HCT116 (cell line): ENCODE measurements at regions not wholly inside any gene's neighbourhood (a gene's known extent, or its start where the extent isn't known, plus 50 kb on each side); places are given as distances from the start of the nearest gene placed in this dataset.

Experiments used
- ATAC-seq: fragments of 200-7000 bp; cut with Tn5 transposase; 2 replicates; pipeline ENCODE4 v1.9.1; 2020; ENCODE audit warnings: mild to moderate bottlenecking, moderate library complexity
- BruUV-seq: library from RNA; stranded (reverse); fragments of 400-500 nt; replicated peaks from 2 replicates; lab custom pipeline; 2021; lab: Mats Ljungman, UMichigan
- CTCF ChIA-PET: fragments of 300-600 bp; sonication (Branson Sonifier 250); formaldehyde crosslinking; loops from one replicate; lab custom pipeline; 2021; ENCODE audit warnings: antibody characterized with exemption; lab: Charles Lee
- POLR2A ChIA-PET: fragments of 300-600, 350-600 bp; sonication (Branson Sonifier 250); formaldehyde crosslinking; loops from one replicate; lab custom pipeline; 2021; ENCODE audit warnings: antibody characterized with exemption; lab: Charles Lee
- RAD21 ChIA-PET, 2 experiments: fragments of 300-600 bp; sonication (Branson Sonifier 250); formaldehyde crosslinking; loops; one replicate each; lab custom pipeline; 2023; ENCODE audit warnings: low total read pairs in 2 of 2; ENCODE audit not compliant: uncharacterized antibody in 2 of 2, unreplicated experiment in 2 of 2, low non-redundant PET in 1 of 2; lab: Charles Lee
- DNase-seq: peaks from one replicate; pipeline ENCODE4 v3.0.0-alpha.2; 2010; ENCODE audit warnings: low read depth, low spot score
- H2AFZ ChIP-seq: fragments of 200-600 bp; shearing (Covaris generic), sonication (generic); 2 replicates; pipeline ENCODE4 v1.6.1; 2017; ENCODE audit warnings: low read depth, mixed run types, mixed read lengths, antibody characterized with exemption, low read length; ENCODE audit not compliant: poor library complexity, severe bottlenecking
- H3K27ac ChIP-seq: 2 replicates; pipeline ENCODE4 v1.5.1; 2012; ENCODE audit warnings: low read depth, low read length
- H3K27me3 ChIP-seq: fragments of 200-600 bp; sonication (generic); 2 replicates; pipeline ENCODE4 v1.6.1; 2016; ENCODE audit warnings: mixed run types, low read length, mixed read lengths; ENCODE audit not compliant: insufficient read depth
- H3K36me3 ChIP-seq, 2 experiments: fragments of 200-500 bp in 1 of 2; fragments of 200-600 bp in 1 of 2; sonication (Bioruptor generic) in 1 of 2; sonication (generic) in 1 of 2; 2 replicates each; pipeline versions ENCODE4 v1.5.1 to v1.6.1; 2014 to 2016; ENCODE audit warnings: low read length in 2 of 2, inconsistent platforms in 1 of 2, mixed read lengths in 1 of 2, mixed run types in 1 of 2; ENCODE audit not compliant: insufficient read depth in 2 of 2, control insufficient read depth in 1 of 2
- H3K4me1 ChIP-seq, 2 experiments: fragments of 200-600 bp in 1 of 2; sonication (generic) in 1 of 2; 2 replicates each; pipeline versions ENCODE4 v1.5.1 to v1.6.1; 2012 to 2017; ENCODE audit warnings: low read length in 2 of 2, inconsistent platforms in 1 of 2, mild to moderate bottlenecking in 1 of 2, mixed read lengths in 1 of 2, mixed run types in 1 of 2, moderate library complexity in 1 of 2; ENCODE audit not compliant: insufficient read depth in 2 of 2, control insufficient read depth in 1 of 2
- H3K4me2 ChIP-seq: fragments of 200-600 bp; sonication (generic); 2 replicates; pipeline ENCODE4 v1.6.1; 2017; ENCODE audit warnings: mixed run types, low read length, mixed read lengths
- H3K4me3 ChIP-seq, 2 experiments: fragments of 200-600 bp in 1 of 2; sonication (generic) in 1 of 2; replicated peaks in 1 of 2; 2 replicates each; pipeline ENCODE4 v1.5.1; 2011 to 2016; ENCODE audit warnings: low read length in 2 of 2, control low read depth in 1 of 2, low read depth in 1 of 2, mild to moderate bottlenecking in 1 of 2, mixed read lengths in 1 of 2, mixed run types in 1 of 2
- H3K79me2 ChIP-seq: fragments of 200-600 bp; sonication (generic); 2 replicates; pipeline ENCODE4 v1.6.1; 2017; ENCODE audit warnings: mild to moderate bottlenecking, mixed run types, low read length, moderate library complexity, mixed read lengths; ENCODE audit not compliant: insufficient read depth
- H3K9ac ChIP-seq: fragments of 200-600 bp; sonication (generic); 2 replicates; pipeline ENCODE4 v1.6.1; 2016; ENCODE audit warnings: low read length, mixed read lengths
- H3K9me2 ChIP-seq: fragments of 200-600 bp; sonication (generic), shearing (Covaris generic); 2 replicates; pipeline ENCODE4 v1.6.1; 2017; ENCODE audit warnings: mixed run types, mild to moderate bottlenecking, moderate library complexity; ENCODE audit not compliant: insufficient read depth
- H3K9me3 ChIP-seq, 2 experiments: fragments of 200-500 bp in 1 of 2; fragments of 200-600 bp in 1 of 2; sonication (Bioruptor generic) in 1 of 2; sonication (generic) in 1 of 2; 2 replicates each; pipeline ENCODE4 v1.6.1; 2014 to 2017; ENCODE audit warnings: low read length in 2 of 2, mixed read lengths in 2 of 2, inconsistent platforms in 1 of 2, low read depth in 1 of 2, mild to moderate bottlenecking in 1 of 2, mixed run types in 1 of 2, moderate library complexity in 1 of 2; ENCODE audit not compliant: control insufficient read depth in 1 of 2, insufficient read depth in 1 of 2
- H4K20me1 ChIP-seq: fragments of 200-600 bp; sonication (generic), shearing (Covaris generic); 2 replicates; pipeline ENCODE4 v1.6.1; 2017; ENCODE audit warnings: mixed run types, mild to moderate bottlenecking, moderate library complexity; ENCODE audit not compliant: insufficient read depth
- CBX3 ChIP-seq: IDR thresholded peaks from 2 replicates; pipeline ENCODE4 v1.6.1; 2012; ENCODE audit warnings: low read depth
- EZH2 ChIP-seq: fragments of 200-600 bp; sonication (generic); IDR thresholded peaks from 2 replicates; pipeline ENCODE4 v1.6.1; 2017; ENCODE audit warnings: antibody characterized with exemption, mixed run types
- EZH2phosphoT487 ChIP-seq: fragments of 200-600 bp; IDR thresholded peaks from 2 replicates; pipeline ENCODE4 v1.6.1; 2018; ENCODE audit warnings: antibody characterized with exemption, borderline replicate concordance
- JUND ChIP-seq: IDR thresholded peaks from 2 replicates; pipeline ENCODE4 v1.6.1; 2012
- POLR2A ChIP-seq: IDR thresholded peaks from 2 replicates; pipeline ENCODE4 v1.7.0; 2011; ENCODE audit warnings: borderline replicate concordance; ENCODE audit not compliant: insufficient read depth, insufficient read length; ENCODE audit errors: extremely low read depth
- SRF ChIP-seq: IDR thresholded peaks from 2 replicates; pipeline ENCODE4 v1.6.1; 2012; ENCODE audit warnings: low read depth
- YY1 ChIP-seq: IDR thresholded peaks from 2 replicates; pipeline ENCODE4 v1.6.1; 2011; ENCODE audit warnings: low read length, low read depth, moderate library complexity, mild to moderate bottlenecking; ENCODE audit not compliant: insufficient replicate concordance; ENCODE audit errors: extremely low read depth
- ZFX ChIP-seq: fragments of 450-650 bp; IDR thresholded peaks from 2 replicates; pipeline ENCODE4 v1.6.1; 2017
- ZNF274 ChIP-seq: fragments of 200-500 bp; sonication (Bioruptor generic); IDR thresholded peaks from 2 replicates; pipeline ENCODE4 v1.6.1; 2014; ENCODE audit warnings: mild to moderate bottlenecking, low read depth, low read length, inconsistent platforms
- intact Hi-C: fragments of 100-400 bp; cut with micrococcal nuclease; formaldehyde crosslinking; loops from 2 replicates; pipeline ENCODE4 v1.10.0; 2022
- TF ChIP-seq, protein P1 (sequence below): IDR thresholded peaks from 2 replicates; pipeline ENCODE4 v1.6.1; 2012
- TF ChIP-seq, protein P2 (sequence below): IDR thresholded peaks from 2 replicates; pipeline ENCODE4 v1.6.1; 2012; ENCODE audit warnings: low read depth
- TF ChIP-seq, protein P3 (sequence below): IDR thresholded peaks from 2 replicates; pipeline ENCODE4 v1.6.1; 2012
- TF ChIP-seq, protein P4 (sequence below): IDR thresholded peaks from 2 replicates; pipeline ENCODE4 v1.6.1; 2011; ENCODE audit warnings: mild to moderate bottlenecking, low read length, moderate library complexity; ENCODE audit not compliant: insufficient replicate concordance; ENCODE audit errors: extremely low read depth

DNA sequence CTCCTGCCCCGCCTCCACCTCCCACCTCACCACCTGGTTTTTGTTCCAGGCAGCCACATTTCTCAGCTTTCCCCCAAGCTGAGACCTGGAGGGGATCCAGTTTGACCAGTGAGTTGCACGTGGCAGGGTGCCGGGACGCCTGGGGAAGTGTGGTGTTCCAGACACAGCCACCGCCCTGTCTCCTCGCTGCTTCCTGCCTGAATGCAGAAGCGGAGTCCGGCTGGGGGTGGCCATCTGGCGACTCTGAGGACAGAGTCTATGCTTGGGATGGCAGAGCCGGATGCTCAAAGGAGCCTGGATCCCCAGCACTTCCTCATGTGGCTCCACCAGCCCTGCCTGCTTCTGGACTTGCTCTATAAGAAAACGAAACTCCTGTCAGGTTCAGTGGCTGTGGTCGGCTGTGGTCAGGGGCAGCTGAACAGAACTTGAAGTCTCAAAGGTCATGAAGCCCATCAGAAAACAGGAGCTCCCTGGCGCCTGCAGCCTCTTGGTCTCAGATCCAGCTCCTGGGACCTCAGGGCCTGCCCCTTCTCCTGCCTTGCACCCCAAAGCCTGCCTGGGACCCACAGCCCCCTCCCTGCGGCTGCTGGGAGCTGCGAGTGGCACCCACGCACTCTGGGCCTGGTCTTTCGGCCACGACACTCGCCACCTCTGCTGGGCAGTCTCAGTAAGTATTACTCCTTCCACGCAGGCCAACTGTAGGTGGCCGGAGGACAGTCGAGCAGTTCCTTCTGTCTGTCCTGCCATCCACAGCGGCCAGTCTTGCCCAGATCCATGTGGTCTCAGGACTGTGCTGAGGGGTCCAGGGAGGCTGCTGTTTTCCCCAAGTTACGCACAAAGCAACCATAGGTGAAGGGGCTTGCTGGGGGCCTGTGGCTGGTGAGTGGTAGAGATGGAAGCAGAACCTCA, 112.8 kb upstream of the MEF2A start:
- DNase-seq (no peak), ATAC-seq (no peak)
- intact Hi-C loops = no loop called here
- Histone ChIP-seq H3K9me3 (no peaks in the 10 kb centered on the region), H2AFZ (no peak overlapping the region), H3K27ac (no peak overlapping the region), H3K4me2 (no peak overlapping the region), H3K4me1 (peaks cover 16 to 22% of the 10 kb centered on the region in 2 experiments), H3K9ac (no peak overlapping the region), H3K27me3 (no peaks in the 10 kb centered on the region), H3K36me3 (no peaks in the 10 kb centered on the region), H3K4me3 (no peak overlapping the region), H4K20me1 (no peaks in the 10 kb centered on the region), H3K79me2 (no peaks in the 10 kb centered on the region), H3K9me2 (no peaks in the 10 kb centered on the region)
- CTCF ChIA-PET = no interaction called here
- no TSS peak for BruUV-seq
- TF ChIP-seq YY1 = no peak
- TF ChIP-seq POLR2A = no peak
- no peak for TF ChIP-seq ZNF274
- no peak for TF ChIP-seq JUND
- TF ChIP-seq EZH2phosphoT487 = no peak
- TF ChIP-seq, protein P1, sequence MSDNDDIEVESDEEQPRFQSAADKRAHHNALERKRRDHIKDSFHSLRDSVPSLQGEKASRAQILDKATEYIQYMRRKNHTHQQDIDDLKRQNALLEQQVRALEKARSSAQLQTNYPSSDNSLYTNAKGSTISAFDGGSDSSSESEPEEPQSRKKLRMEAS = no peak
- no peak for TF ChIP-seq ZFX
- RAD21 ChIA-PET = no interaction called here
- POLR2A ChIA-PET = no interaction called here

DNA sequence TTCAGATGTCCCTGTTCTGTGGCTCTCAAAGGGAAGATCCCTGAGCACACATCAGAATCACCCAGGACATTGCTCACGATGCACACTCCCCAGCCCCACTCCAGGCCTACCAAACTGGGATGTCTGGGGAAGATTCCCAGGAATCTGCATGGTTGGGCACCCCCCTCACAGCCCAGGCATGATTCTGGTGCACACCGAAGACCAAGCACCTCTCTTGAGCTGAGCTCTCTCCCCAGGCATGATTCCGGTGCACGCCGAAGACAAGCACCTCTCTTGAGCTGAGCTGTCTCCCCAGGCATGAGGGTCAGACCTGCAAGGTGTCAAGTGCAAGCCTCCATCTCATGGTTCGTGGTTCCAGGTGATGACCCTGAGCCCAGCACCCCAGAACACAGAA, 112.2 kb upstream of the MEF2A start:
- Histone ChIP-seq H3K4me1 (peaks cover 16 to 22% of the 10 kb centered on the region in 2 experiments), H3K36me3 (no peaks in the 10 kb centered on the region), H3K9me2 (no peaks in the 10 kb centered on the region), H3K27me3 (no peaks in the 10 kb centered on the region), H4K20me1 (no peaks in the 10 kb centered on the region), H2AFZ (no peak overlapping the region), H3K27ac (no peak overlapping the region), H3K9ac (no peak overlapping the region), H3K4me2 (no peak overlapping the region), H3K4me3 (no peak overlapping the region), H3K9me3 (no peaks in the 10 kb centered on the region), H3K79me2 (no peaks in the 10 kb centered on the region)
- ChIA-PET CTCF (no interaction called here), POLR2A (no interaction called here), RAD21 (no interaction called here)
- ATAC-seq = no peak
- BruUV-seq = no TSS peak
- DNase-seq = no peak
- intact Hi-C loops = no loop called here
- TF ChIP-seq SRF = no peak
- TF ChIP-seq, protein P1 = no peak
- no peak for TF ChIP-seq POLR2A
- TF ChIP-seq EZH2 = no peak
- TF ChIP-seq, protein P2, sequence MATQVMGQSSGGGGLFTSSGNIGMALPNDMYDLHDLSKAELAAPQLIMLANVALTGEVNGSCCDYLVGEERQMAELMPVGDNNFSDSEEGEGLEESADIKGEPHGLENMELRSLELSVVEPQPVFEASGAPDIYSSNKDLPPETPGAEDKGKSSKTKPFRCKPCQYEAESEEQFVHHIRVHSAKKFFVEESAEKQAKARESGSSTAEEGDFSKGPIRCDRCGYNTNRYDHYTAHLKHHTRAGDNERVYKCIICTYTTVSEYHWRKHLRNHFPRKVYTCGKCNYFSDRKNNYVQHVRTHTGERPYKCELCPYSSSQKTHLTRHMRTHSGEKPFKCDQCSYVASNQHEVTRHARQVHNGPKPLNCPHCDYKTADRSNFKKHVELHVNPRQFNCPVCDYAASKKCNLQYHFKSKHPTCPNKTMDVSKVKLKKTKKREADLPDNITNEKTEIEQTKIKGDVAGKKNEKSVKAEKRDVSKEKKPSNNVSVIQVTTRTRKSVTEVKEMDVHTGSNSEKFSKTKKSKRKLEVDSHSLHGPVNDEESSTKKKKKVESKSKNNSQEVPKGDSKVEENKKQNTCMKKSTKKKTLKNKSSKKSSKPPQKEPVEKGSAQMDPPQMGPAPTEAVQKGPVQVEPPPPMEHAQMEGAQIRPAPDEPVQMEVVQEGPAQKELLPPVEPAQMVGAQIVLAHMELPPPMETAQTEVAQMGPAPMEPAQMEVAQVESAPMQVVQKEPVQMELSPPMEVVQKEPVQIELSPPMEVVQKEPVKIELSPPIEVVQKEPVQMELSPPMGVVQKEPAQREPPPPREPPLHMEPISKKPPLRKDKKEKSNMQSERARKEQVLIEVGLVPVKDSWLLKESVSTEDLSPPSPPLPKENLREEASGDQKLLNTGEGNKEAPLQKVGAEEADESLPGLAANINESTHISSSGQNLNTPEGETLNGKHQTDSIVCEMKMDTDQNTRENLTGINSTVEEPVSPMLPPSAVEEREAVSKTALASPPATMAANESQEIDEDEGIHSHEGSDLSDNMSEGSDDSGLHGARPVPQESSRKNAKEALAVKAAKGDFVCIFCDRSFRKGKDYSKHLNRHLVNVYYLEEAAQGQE = no peak
- no peak for TF ChIP-seq CBX3
- TF ChIP-seq, protein P3, sequence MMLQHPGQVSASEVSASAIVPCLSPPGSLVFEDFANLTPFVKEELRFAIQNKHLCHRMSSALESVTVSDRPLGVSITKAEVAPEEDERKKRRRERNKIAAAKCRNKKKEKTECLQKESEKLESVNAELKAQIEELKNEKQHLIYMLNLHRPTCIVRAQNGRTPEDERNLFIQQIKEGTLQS = no peak
- TF ChIP-seq, protein P4, sequence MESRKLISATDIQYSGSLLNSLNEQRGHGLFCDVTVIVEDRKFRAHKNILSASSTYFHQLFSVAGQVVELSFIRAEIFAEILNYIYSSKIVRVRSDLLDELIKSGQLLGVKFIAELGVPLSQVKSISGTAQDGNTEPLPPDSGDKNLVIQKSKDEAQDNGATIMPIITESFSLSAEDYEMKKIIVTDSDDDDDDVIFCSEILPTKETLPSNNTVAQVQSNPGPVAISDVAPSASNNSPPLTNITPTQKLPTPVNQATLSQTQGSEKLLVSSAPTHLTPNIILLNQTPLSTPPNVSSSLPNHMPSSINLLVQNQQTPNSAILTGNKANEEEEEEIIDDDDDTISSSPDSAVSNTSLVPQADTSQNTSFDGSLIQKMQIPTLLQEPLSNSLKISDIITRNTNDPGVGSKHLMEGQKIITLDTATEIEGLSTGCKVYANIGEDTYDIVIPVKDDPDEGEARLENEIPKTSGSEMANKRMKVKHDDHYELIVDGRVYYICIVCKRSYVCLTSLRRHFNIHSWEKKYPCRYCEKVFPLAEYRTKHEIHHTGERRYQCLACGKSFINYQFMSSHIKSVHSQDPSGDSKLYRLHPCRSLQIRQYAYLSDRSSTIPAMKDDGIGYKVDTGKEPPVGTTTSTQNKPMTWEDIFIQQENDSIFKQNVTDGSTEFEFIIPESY = no peak
- TF ChIP-seq ZNF274 = no peak
- no peak for TF ChIP-seq YY1
